ENCODE measurements at regions not wholly inside any gene's neighbourhood (a gene's known extent, or its start where the extent isn't known, plus 50 kb on each side); places are given as distances from the start of the nearest gene placed in this dataset.
A peak's percentile ranks its signal among the peaks of the same experiment; 100 is the strongest.

GRCh38 chr2:12321886-12322285 is 394.9 kb upstream of the TRIB2 start:
- Mint-ChIP-seq H3K4me3 (no peak overlapping the region), H3K4me1 (peaks cover 5% of the 10 kb centered on the region), H3K9me3 (peaks cover 3% of the 10 kb centered on the region), H3K27ac (no peak overlapping the region), H3K36me3 (no peaks in the 10 kb centered on the region), H3K27me3 (ENCODE audit: insufficient read depth, low read depth) (no peaks in the 10 kb centered on the region)
- Histone ChIP-seq H3K79me2 (ENCODE audit: low read depth) (no peaks in the 10 kb centered on the region), H3K27ac (no peak overlapping the region), H3F3A (ENCODE audit: low read depth) (no peaks in the 10 kb centered on the region), H3K4me2 (no peak overlapping the region), H3K36me3 (no peaks in the 10 kb centered on the region), H3K9me3 (ENCODE audit: low read depth) (no peaks in the 10 kb centered on the region), H2AFZ (replicated peaks) (no peak overlapping the region), H3K27me3 (no peaks in the 10 kb centered on the region), H3K9ac (no peak overlapping the region), H4K20me1 (ENCODE audit: low read depth) (no peaks in the 10 kb centered on the region), H3K4me1 (no peaks in the 10 kb centered on the region), H3K4me3 (no peak overlapping the region)
- DNase-seq (ENCODE audit: low spot score): no peak
- TF ChIP-seq EZH2 (IDR thresholded peaks at IDR 0.05): no peak
- TF ChIP-seq CTCF (IDR thresholded peaks at IDR 0.05): no peak
- no peak for TF ChIP-seq EZH2phosphoT487 (IDR thresholded peaks at IDR 0.05)

GRCh38 chr2:12325806-12326205 is 390.9 kb upstream of the TRIB2 start:
- H3K27me3 Mint-ChIP-seq (ENCODE audit: insufficient read depth, low read depth): peaks cover 2% of the 10 kb centered on the region
- H3K36me3 Mint-ChIP-seq: no peaks in the 10 kb centered on the region
- Histone ChIP-seq H2AFZ (replicated peaks) (no peak overlapping the region), H3K4me3 (no peak overlapping the region), H3K27ac (no peak overlapping the region), H3F3A (ENCODE audit: low read depth) (no peaks in the 10 kb centered on the region), H4K20me1 (ENCODE audit: low read depth) (no peaks in the 10 kb centered on the region), H3K4me1 (no peaks in the 10 kb centered on the region), H3K27me3 (no peaks in the 10 kb centered on the region), H3K9ac (no peak overlapping the region), H3K9me3 (ENCODE audit: low read depth) (no peaks in the 10 kb centered on the region), H3K79me2 (ENCODE audit: low read depth) (no peaks in the 10 kb centered on the region), H3K36me3 (no peaks in the 10 kb centered on the region), H3K4me2 (no peak overlapping the region)
- TF ChIP-seq CTCF (IDR thresholded peaks at IDR 0.05): no peak
- H3K9me3 Mint-ChIP-seq: no peaks in the 10 kb centered on the region
- no peak overlapping the region for H3K27ac Mint-ChIP-seq
- no peaks in the 10 kb centered on the region for H3K4me1 Mint-ChIP-seq
- no peak overlapping the region for H3K4me3 Mint-ChIP-seq
- no peak for DNase-seq (ENCODE audit: low spot score)

GRCh38 chr2:12326449-12327190 is 390.1 kb upstream of the TRIB2 start:
- Mint-ChIP-seq H3K27me3 (ENCODE audit: insufficient read depth, low read depth) (peaks cover 2% of the 10 kb centered on the region), H3K27ac (no peak overlapping the region), H3K9me3 (no peaks in the 10 kb centered on the region), H3K4me3 (no peak overlapping the region), H3K4me1 (no peaks in the 10 kb centered on the region), H3K36me3 (no peaks in the 10 kb centered on the region)
- Histone ChIP-seq H3K9ac (no peak overlapping the region), H3K36me3 (no peaks in the 10 kb centered on the region), H3K27me3 (no peaks in the 10 kb centered on the region), H2AFZ (replicated peaks) (no peak overlapping the region), H3K27ac (no peak overlapping the region), H3K9me3 (ENCODE audit: low read depth) (no peaks in the 10 kb centered on the region), H4K20me1 (ENCODE audit: low read depth) (no peaks in the 10 kb centered on the region), H3K4me3 (no peak overlapping the region), H3F3A (ENCODE audit: low read depth) (no peaks in the 10 kb centered on the region), H3K4me1 (no peaks in the 10 kb centered on the region), H3K79me2 (ENCODE audit: low read depth) (no peaks in the 10 kb centered on the region), H3K4me2 (no peak overlapping the region)
- peak; percentile 47 for DNase-seq (ENCODE audit: low spot score)
- TF ChIP-seq EZH2 (IDR thresholded peaks at IDR 0.05) (no peak), EZH2phosphoT487 (IDR thresholded peaks at IDR 0.05) (no peak), CTCF (IDR thresholded peaks at IDR 0.05) (peak; percentile 42)
